Sigmoid colon (tissue), 6 donors: ENCODE measurements at regions not wholly inside any gene's neighbourhood (a gene's known extent, or its start where the extent isn't known, plus 50 kb on each side); places are given as distances from the start of the nearest gene placed in this dataset.
A peak's percentile ranks its signal among the peaks of the same experiment; 100 is the strongest.
"Not testable (repeated sequence)": the region's sequence is repeated elsewhere in the genome, so short reads cannot be mapped to it uniquely, and the experiment has no call there.

Experiments
- DNase-seq: peaks from one replicate; pipeline ENCODE4 v3.0.0-alpha.2; 2019
- H3K27ac ChIP-seq, 4 donors: fragments of 200-600 bp; sonication (generic); one replicate each; pipeline ENCODE4 v1.5.1; 2016 to 2019; ENCODE audit warnings: mild to moderate bottlenecking in 1 of 4
- H3K27me3 ChIP-seq, 3 donors: fragments of 200-600 bp; sonication (generic); one replicate each; pipeline ENCODE4 v1.5.1; 2019; ENCODE audit warnings: mild to moderate bottlenecking in 1 of 3
- H3K36me3 ChIP-seq, 4 donors: fragments of 200-600 bp; sonication (generic); one replicate each; pipeline ENCODE4 v1.5.1; 2016 to 2019
- H3K4me1 ChIP-seq, 4 donors: fragments of 200-600 bp; sonication (generic); one replicate each; pipeline ENCODE4 v1.5.1; 2017 to 2019
- H3K4me3 ChIP-seq, 4 donors: fragments of 200-600 bp; sonication (generic); one replicate each; pipeline ENCODE4 v1.5.1; 2017 to 2019; ENCODE audit warnings: mild to moderate bottlenecking in 2 of 4, moderate library complexity in 1 of 4
- H3K9me3 ChIP-seq, 4 donors: fragments of 200-600 bp in 3 of 4; sonication (generic) in 3 of 4; one replicate each; pipeline versions ENCODE4 v1.5.1 to v1.6.1; 2013 to 2019
- EP300 ChIP-seq, 4 donors: sonication (generic); formaldehyde crosslinking; IDR thresholded peaks; one replicate each; pipeline ENCODE4 v1.6.1; 2017; ENCODE audit warnings: antibody characterized with exemption in 4 of 4
- POLR2AphosphoS5 ChIP-seq, 4 donors: sonication (generic); formaldehyde crosslinking; IDR thresholded peaks; one replicate each; pipeline ENCODE4 v1.6.1; 2017; ENCODE audit warnings: antibody characterized with exemption in 4 of 4
- WGBS, 2 donors: extraction: QIAGEN DNeasy Blood & Tissue Kit; methylation state at CpG; one replicate each; pipeline ENCODE4 v1.1.7; 2013; 5-methylcytosine and 5-hydroxymethylcytosine counted together
- intact Hi-C: fragments of 100-400 bp; cut with DNase I; formaldehyde crosslinking; loops from one replicate; pipeline ENCODE4 v1.15.1; 2023
- TF ChIP-seq, protein P1 (sequence below), 4 experiments: fragments of 450-650 bp in 3 of 4; fragments of 200-600 bp in 1 of 4; IDR thresholded peaks; one replicate each; pipeline ENCODE4 v1.5.1; 2016 to 2019; ENCODE audit warnings: antibody characterized with exemption in 4 of 4, mild to moderate bottlenecking in 3 of 4, moderate library complexity in 2 of 4
- donor health status: healthy with polysubstance abuse.
- donor health status: healthy.

DNA sequence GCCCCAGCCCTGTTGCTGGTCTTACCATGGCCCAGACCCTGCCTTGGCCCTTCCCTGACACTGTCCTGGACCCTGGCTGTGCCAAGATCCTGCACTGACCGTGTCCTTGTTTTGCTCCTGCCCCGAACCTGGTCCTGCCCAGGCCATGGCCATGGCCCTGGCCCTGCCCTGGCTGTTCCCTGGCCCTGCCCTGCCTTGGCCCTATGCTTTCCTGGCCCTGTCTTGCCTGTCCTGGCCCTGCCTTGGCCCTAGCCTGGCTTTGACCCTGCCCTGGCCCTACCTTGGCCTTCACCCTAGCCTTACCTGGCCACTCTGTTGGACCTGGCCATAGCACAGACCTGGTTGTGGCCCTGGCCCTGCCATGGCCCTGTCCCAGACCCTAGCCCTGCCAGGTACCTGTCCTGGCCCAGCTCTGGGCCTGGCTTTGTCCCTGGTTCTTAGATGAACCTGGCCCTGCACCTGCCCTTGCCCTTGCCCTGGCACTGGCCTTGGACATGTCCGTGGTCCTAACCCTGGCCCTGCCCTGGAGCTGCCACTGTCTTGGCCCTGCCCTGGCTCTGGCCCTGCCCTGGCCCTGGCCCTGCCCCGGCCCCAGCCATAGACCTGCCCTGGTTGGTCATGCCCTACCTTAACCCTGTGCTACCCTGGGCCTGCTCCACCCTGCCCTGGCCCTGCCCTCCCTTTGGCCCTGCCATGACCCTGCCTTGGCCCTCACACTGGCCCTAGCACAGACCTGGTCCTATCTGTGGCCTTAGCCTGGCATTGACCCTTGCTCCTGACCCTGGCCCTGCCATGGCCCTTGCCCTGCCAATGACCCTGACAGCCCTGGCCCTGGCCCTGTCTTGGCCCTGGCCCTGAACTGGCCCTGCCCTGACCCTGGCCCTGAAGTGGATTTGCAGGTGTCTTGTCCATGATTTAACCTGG lies 238.1 kb downstream of the GOLGA6L6 start:
- intact Hi-C loops: not testable (repeated sequence)
- 69 to 75% methylated on average over 4 of the region's 4 CpGs for whole genome bisulfite sequencing, 2 donors

DNA sequence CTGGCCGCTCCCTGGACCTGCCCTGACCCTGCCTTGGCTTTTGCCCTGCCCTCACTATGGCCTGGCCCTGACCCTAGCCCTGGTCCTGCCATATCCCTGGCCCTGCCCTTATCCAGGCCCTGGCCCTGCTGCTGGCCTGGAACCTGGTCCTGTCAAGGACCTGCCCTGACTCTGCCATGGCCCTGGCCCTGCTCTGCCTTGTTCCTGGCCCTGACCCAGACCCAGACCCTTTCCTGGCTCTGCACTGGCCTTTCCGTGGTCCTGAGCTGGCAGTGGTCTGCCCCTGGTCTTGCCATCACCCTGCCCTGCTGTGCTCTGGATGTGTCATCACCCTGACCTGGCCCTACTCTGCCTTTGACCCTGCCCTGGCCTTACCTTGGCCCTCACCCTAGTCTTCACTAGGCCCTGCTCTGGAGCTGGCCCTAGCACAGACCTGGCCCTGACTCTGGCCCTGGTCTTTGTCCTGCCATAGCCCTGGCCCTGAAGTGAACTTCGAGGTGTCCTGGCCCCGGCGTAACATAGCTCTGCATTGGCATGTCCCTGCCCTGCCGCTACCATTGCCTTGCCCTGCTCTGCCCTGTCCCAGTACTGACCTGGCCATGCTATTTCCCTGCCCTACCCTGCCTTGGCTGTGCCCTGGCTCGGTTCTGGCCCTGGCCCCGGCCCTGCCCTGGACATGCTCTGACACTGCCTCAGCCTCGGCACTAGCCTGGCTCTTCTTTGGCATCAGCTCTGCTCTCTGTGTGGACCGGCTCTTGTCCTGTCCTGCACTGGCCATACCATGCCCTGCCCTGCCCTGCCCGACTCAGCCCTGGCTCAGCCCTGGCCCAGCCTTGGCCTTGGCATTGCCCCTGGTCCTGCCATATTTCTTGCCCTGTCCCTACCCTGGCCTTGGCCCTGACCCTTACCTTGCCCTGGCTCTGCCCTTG lies 239.2 kb downstream of the GOLGA6L6 start:
- H3K27me3 ChIP-seq, H3K36me3 ChIP-seq, H3K27ac ChIP-seq, intact Hi-C loops, H3K9me3 ChIP-seq, H3K4me1 ChIP-seq, H3K4me3 ChIP-seq: not testable (repeated sequence)
- peak; percentile 59 for DNase-seq
- 82 to 83% methylated on average over 11 of the region's 11 CpGs for WGBS, 2 donors

More for the DNA sequence above, 238.1 kb downstream of the GOLGA6L6 start:
- H3K4me3 ChIP-seq, H3K9me3 ChIP-seq, H3K4me1 ChIP-seq, DNase-seq, H3K36me3 ChIP-seq, H3K27me3 ChIP-seq, H3K27ac ChIP-seq: not testable (repeated sequence)

DNA sequence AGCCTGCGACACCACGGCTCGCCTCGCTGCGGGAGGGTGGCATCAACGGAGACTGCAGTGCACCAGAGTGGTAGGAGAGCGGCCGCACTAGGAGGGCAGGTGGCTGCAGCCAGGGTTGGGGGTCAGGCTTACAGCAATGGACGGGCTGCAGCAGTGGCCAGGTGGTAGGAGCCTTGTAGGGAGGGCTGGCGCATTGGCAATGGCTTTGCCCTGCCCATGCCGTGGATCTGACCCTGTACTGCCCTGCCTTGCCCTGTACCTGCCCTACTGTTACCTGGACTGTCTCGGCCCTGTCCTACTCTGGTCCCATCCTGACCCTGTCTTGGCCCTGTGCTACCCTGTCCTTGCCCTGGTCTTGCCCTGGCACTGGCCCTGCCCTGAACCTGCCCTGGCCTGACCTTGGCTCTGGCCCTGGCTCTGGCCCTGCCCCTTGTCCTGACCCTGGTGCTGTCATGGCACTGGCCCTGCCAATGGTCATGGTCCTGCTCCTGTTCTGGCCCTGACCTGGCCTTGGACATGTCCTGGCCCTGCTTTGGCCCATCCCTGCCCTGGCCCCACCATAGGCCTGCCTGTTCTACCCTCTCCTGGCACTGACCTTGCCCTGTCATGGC lies 240.0 kb downstream of the GOLGA6L6 start:
- peak; percentile 61 for DNase-seq
- H3K9me3 ChIP-seq, intact Hi-C loops, H3K27ac ChIP-seq, H3K36me3 ChIP-seq, H3K4me1 ChIP-seq, H3K4me3 ChIP-seq, H3K27me3 ChIP-seq: not testable (repeated sequence)
- 89 to 91% methylated on average over 12 of the region's 12 CpGs for WGBS, 2 donors

DNA sequence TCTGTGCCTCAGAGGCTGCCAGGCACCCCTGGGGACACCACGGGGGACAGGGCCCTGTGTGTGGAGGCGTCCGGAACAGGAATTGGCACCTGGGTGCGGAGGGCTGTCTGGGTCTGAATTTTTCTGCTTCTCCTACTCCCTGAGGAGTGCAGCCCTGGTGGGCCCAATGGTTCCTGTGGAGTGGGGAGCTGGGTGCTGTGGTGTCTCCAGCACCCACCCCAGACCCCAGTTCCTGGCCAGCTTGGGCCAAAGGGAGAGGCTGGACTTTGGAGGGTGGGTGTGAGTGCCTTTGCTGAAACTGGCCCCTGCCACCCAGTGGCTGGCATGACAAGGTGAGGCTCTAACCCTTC lies 240.6 kb downstream of the GOLGA6L6 start:
- intact Hi-C loops, H3K4me1 ChIP-seq, H3K27ac ChIP-seq, H3K9me3 ChIP-seq, H3K4me3 ChIP-seq, H3K27me3 ChIP-seq, H3K36me3 ChIP-seq: not testable (repeated sequence)
- WGBS, 2 donors: 90 to 91% methylated on average over 4 of the region's 4 CpGs
- peak; percentile 52 for DNase-seq

DNA sequence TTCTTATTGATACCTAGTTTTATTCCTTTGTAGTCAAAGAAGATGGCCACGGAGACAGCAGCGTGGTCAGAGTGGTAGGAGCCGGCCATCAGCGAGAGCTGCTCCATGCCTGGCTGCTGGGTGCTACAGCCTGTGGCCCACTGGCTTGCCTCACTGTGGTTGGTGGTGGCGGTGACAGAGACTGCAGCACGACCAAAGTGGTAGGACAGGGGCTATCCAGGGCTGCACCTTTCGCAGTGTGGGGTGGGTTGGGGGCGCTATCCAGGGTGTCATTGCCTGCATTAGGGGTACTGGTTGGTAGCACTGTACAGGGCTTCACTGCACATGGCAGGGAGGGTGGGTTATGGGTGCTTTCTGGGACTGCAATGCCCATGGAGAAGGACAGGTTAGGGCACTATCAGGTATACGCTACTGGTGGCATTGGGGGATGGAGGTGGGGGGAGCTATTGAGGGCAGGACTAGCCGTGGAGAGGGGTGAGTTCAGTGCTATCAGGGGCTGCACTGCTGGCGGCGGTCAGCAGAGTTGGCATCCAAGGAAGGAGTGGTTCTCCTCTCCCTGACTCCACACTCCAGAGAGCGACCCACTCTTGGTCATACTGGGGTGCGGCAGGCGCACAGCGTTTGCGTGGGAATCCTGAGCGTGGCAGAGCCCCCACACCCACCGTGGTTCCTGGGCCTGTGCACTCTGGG lies 241.1 kb downstream of the GOLGA6L6 start:
- H3K27me3 ChIP-seq, H3K4me1 ChIP-seq, H3K4me3 ChIP-seq, H3K9me3 ChIP-seq, H3K27ac ChIP-seq, DNase-seq, H3K36me3 ChIP-seq, intact Hi-C loops: not testable (repeated sequence)
- 86 to 87% methylated on average over 19 of the region's 19 CpGs for WGBS, 2 donors

DNA sequence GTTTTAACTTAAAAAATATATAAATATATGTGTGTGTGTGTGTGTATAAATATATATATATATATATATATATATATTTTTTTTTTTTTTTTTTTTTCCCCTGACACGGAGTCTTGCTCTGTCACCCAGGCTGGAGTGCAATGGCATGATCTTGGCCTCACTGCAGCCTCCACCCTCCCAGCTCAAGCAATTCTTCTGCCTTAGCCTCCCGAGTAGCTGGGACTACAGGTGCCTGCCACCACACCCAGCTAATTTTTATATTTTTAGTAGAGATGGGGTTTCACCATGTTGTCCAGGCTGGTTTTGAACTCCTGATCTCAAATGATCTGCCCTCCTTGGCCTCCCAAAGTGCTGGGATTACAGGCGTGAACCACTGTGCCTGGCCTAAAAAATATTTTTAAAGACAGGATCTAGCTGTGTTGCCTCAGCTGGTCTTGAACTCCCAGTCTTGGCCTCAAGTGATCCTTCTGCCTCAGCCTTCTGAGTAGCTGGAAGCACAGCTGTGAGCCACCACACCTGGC lies 243.9 kb downstream of the GOLGA6L6 start:
- H3K27ac ChIP-seq, H3K27me3 ChIP-seq, H3K4me3 ChIP-seq, DNase-seq, H3K36me3 ChIP-seq, intact Hi-C loops, H3K4me1 ChIP-seq: not testable (repeated sequence)
- H3K9me3 ChIP-seq: peaks cover 0 to 15% (median 0%) of the 10 kb centered on the region in 4 donors
- WGBS, 2 donors: 74 to 77% methylated on average over 2 to 3 of the region's 3 CpGs

DNA sequence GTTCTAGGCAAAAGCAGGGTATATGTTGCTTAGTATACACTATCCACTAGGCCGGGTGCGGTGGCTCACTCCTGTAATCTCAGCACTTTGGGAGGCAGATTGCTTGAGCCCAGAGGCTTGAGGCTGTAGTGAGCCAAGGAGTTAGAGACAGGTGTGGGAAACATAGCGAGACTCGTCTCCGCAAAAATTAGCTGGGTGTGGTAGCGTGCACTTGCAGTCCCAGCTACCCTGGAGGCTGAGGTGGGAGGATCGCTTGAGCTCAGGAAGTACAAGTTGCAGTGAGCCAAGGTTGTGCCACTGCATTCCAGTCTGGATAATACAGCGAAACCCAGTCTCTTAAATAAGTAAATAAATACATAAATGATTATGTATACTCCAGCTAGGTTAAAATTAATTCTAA lies 245.3 kb downstream of the GOLGA6L6 start:
- H3K4me1 ChIP-seq, H3K4me3 ChIP-seq, H3K27ac ChIP-seq, intact Hi-C loops, H3K36me3 ChIP-seq, DNase-seq, H3K27me3 ChIP-seq: not testable (repeated sequence)
- H3K9me3 ChIP-seq: peaks cover 0 to 23% (median 0%) of the 10 kb centered on the region in 4 donors
- WGBS, 2 donors: 88 to 89% methylated on average over 8 of the region's 8 CpGs

DNA sequence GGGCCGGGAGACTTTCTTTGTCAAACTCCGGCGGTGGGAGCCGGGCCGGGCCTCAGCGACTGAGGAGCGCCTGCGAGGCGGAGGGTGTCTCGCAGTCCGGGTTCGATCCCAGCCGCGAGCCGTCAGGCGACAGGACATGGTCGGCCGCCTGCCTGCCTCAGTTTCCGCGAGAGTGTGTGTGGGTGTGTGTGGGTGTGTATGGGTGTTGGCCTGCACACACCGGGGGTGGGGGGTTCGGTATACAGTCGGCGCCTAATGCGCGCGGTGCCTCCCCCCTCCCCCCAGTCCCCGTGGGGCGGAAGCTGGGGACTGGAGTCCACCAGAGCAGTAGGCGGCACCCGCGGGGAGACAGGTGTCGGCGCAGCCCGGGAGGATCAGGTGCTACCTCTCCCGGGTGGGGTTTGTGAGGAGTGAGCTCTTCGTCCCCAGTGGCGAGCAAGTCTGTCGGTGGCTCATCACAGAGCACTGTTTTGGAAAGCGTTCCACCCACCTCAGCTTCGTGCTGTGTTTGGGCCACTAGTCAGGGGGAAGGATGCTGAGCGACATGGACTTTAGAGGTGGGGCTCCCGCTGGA lies 246.3 kb downstream of the GOLGA6L6 start:
- Histone ChIP-seq H3K27me3 (peaks cover 0 to 3% (median 0%) of the 10 kb centered on the region in 3 donors), H3K27ac (no peak overlapping the region), H3K9me3 (peaks cover 0 to 23% (median 0%) of the 10 kb centered on the region in 4 donors), H3K4me1 (no peaks in the 10 kb centered on the region), H3K4me3 (no peak overlapping the region), H3K36me3 (no peaks in the 10 kb centered on the region)
- intact Hi-C loops: no loop called here
- TF ChIP-seq POLR2AphosphoS5 (IDR thresholded peaks at IDR 0.05) (no peak), EP300 (IDR thresholded peaks at IDR 0.05) (no peak)
- TF ChIP-seq, protein P1, sequence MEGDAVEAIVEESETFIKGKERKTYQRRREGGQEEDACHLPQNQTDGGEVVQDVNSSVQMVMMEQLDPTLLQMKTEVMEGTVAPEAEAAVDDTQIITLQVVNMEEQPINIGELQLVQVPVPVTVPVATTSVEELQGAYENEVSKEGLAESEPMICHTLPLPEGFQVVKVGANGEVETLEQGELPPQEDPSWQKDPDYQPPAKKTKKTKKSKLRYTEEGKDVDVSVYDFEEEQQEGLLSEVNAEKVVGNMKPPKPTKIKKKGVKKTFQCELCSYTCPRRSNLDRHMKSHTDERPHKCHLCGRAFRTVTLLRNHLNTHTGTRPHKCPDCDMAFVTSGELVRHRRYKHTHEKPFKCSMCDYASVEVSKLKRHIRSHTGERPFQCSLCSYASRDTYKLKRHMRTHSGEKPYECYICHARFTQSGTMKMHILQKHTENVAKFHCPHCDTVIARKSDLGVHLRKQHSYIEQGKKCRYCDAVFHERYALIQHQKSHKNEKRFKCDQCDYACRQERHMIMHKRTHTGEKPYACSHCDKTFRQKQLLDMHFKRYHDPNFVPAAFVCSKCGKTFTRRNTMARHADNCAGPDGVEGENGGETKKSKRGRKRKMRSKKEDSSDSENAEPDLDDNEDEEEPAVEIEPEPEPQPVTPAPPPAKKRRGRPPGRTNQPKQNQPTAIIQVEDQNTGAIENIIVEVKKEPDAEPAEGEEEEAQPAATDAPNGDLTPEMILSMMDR (IDR thresholded peaks at IDR 0.05): no peak
- no peak for DNase-seq
- WGBS, 2 donors: 89 to 94% methylated on average over 43 of the region's 43 CpGs
